ENCODE measurements at regions not wholly inside any gene's neighbourhood (a gene's known extent, or its start where the extent isn't known, plus 50 kb on each side); places are given as distances from the start of the nearest gene placed in this dataset.

DNA sequence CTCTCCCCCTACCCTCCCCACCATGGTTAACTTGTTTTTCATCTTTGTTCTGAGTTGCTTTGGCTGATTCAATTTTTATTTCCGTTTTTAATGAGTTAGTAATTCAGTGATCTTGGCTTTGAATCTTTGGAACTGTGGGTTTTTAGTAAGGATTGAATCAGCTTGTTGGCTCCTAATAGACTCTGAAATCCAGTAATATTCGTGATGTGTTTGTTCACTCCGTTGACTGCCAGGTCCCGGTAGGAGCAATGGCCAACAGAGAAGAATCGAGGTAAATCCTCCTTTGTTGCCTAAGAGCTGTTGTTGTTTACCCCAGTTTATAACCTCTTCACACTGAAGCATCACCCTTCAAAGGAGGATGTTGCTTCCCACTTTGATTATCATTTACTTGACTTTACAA, 92.7 kb downstream of the PCSK1 start:
- CTCF ChIA-PET = interaction anchor here (0.8 to 1.7 kb wide), 3 partner anchors 346 to 481 kb away, joined by 3 to 5 read pairs (median 3); no protein-coding TSS in a partner anchor
- no peak for DNase-seq
- no peak overlapping the region for H3K27ac Mint-ChIP-seq
- H3K27me3 Mint-ChIP-seq = peaks cover 11% of the 10 kb centered on the region
- H3K9me3 Mint-ChIP-seq = no peaks in the 10 kb centered on the region
- no peaks in the 10 kb centered on the region for H3K36me3 Mint-ChIP-seq
- H3K4me1 Mint-ChIP-seq = peaks cover 15% of the 10 kb centered on the region
- H3K4me3 Mint-ChIP-seq = no peak overlapping the region

DNA sequence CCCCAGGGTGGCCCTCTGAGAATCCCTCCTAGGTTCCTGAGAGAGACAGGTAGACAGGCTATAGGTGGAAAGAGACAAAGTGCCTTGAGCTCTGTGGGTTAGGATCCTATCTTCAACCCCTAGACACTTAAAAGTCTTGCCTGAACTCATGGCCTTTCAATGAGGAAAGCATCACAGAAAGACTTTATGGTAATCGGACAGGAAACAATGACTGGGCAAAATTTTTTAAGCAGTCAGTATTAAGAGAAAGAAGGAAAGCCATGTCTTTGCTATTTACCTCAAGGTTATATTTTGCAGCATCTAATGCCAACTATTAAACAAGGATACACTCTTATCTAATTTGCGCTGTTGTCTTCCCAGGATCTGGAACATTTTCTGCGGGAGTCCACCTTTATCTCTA, 93.2 kb downstream of the PCSK1 start:
- peaks cover 10% of the 10 kb centered on the region for H3K4me1 Mint-ChIP-seq
- H3K27me3 Mint-ChIP-seq = peaks cover 11% of the 10 kb centered on the region
- no peak overlapping the region for H3K4me3 Mint-ChIP-seq
- no peak for DNase-seq
- H3K36me3 Mint-ChIP-seq = no peaks in the 10 kb centered on the region
- H3K27ac Mint-ChIP-seq = no peak overlapping the region
- CTCF ChIA-PET = interaction anchor here (1.1 to 5.6 kb wide), 2 partner anchors 447 to 479 kb away, joined by 3 to 125 read pairs; no protein-coding TSS in a partner anchor
- no peaks in the 10 kb centered on the region for H3K9me3 Mint-ChIP-seq

DNA sequence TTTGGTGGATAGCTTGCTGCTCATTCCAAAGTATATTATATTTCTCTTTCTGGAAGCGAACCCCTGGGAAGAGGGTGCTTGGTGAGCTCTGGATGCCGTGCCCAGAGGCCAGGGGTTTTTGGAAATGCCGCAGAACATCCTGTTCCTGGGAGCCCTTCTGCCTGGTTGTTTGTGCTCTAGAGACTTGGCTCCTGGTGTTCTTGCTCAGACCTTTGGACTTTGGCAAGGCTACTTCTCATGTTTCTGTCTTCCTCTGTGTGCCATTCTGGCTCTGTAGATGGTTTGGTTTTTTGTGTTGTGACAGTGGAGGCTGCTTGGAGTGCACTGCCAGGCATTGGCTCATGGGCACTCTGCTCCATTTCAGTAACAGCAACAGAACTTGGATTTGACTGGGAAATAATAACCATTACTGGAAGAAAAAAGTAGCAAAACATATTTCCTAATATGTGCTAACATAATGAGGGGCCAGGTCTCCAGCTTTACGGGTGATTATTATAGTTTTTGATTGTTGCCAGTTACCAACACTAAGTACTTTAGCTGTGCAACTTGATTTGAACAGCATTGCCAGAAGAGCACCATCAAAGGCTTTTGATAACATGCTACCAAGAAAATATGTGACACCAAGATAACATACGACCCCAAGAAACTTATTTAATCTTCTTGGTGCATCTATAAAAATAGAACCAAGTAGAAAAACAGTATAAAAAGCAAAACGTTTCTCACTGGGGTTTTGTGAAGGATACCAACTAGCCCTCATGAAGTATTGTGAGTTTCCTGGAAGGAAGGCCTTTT, 94.2 kb downstream of the PCSK1 start:
- no peaks in the 10 kb centered on the region for H3K9me3 Mint-ChIP-seq
- CTCF ChIA-PET = interaction anchor here (5.6 kb wide), 1 partner anchor 478 kb away, joined by 125 read pairs; no protein-coding TSS in a partner anchor
- no peak overlapping the region for H3K27ac Mint-ChIP-seq
- H3K36me3 Mint-ChIP-seq = no peaks in the 10 kb centered on the region
- H3K27me3 Mint-ChIP-seq = peaks cover 11% of the 10 kb centered on the region
- no peak for DNase-seq
- H3K4me1 Mint-ChIP-seq = peaks cover 4% of the 10 kb centered on the region
- H3K4me3 Mint-ChIP-seq = no peak overlapping the region

DNA sequence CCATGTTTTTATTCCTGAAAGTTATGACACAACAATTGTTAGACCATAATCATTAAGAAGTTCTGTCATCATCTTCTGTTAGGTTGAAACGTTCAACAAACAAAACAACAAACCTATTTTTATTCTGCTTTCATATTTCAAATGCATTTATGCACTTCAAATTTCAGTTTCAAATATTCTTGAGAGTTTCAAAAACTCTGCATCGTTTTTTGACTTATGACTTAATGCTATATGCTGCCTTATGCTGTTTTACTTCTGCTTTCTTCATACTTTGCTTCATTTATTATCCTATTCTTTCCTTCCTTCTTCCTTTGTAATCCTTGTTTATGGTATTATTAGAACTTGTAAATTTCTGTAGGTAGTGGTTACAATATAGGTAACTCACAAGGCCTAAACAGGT, 95.0 kb downstream of the PCSK1 start:
- H3K4me3 Mint-ChIP-seq = no peak overlapping the region
- CTCF ChIA-PET = interaction anchor here (0.8 to 5.6 kb wide), 10 partner anchors 262 to 633 kb away, joined by 3 to 125 read pairs (median 6); no protein-coding TSS in a partner anchor

DNA sequence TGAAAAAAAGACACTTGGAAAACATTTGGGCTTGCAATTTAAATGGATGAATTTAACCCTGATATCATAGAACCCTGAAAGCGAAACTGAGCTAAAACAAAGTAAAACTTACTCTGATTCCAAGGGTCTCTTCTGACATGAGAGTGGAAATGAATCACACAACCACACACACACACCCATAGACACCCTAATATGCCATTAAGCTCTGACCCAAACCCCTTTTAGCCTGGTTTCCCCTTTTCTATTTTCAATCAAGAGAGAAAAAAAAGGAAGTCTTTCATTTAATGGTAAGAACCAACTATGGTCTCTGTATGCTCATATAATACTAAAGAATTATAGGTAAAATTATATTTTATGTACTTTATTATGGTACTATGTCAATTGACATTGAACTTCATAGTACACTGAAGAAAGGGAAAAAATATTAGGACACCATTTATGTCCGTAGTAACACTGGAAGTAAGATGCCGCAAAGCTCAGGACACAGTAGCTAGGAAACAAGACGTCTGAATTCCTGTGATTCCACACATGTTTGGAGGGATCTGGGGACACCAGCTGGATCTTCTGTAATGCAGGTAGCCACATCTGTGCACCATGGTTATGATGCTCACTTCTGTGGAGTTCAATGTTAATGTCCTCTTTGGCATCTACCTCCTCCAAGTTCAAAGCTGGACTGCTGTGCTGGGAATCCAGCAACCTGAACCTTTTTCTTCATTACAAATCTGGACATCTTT, 95.8 kb downstream of the PCSK1 start:
- H3K27ac Mint-ChIP-seq = no peak overlapping the region
- no peak overlapping the region for H3K4me3 Mint-ChIP-seq
- peaks cover 4% of the 10 kb centered on the region for H3K4me1 Mint-ChIP-seq
- peaks cover 18% of the 10 kb centered on the region for H3K27me3 Mint-ChIP-seq
- CTCF ChIA-PET = interaction anchor here (0.8 to 5.6 kb wide), 24 partner anchors 8 to 632 kb away, joined by 3 to 125 read pairs (median 4); partner anchors contain the start of gene ELL2
- no peaks in the 10 kb centered on the region for H3K9me3 Mint-ChIP-seq
- H3K36me3 Mint-ChIP-seq = no peaks in the 10 kb centered on the region
- DNase-seq = no peak

More for the DNA sequence above, 95.0 kb downstream of the PCSK1 start:
- H3K36me3 Mint-ChIP-seq = no peaks in the 10 kb centered on the region
- H3K4me1 Mint-ChIP-seq = peaks cover 4% of the 10 kb centered on the region
- peaks cover 15% of the 10 kb centered on the region for H3K27me3 Mint-ChIP-seq
- H3K9me3 Mint-ChIP-seq = no peaks in the 10 kb centered on the region
- H3K27ac Mint-ChIP-seq = no peak overlapping the region
- DNase-seq = no peak

DNA sequence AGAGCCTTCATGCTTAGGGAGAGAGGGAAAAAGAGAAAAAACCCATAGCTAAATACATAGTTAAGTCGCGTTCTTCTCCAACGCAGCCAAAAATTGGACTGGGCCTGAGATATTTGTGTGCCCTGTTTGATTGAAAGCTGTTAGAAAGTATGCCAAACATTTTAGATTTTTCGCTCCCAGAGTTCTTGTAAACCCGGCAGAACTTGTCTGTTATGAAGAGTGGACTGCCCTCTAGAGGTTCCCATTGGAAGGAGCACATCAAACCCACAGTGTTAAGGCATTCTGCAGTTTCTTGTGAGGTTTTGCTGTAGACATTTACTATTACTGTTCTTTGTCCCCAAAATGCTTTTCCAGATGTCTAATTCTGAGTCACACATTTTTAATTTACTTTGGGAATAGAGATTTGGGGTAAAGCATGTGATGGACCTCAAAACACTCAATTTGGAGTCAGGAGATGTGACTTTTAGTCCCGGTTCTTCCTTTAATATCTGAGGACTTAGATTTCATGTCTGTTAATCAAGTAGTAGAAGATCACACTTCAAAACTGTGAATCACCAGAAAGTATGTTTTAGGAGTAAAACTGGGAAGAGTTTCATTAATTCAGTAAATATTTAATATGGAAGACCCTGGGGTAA, 96.6 kb downstream of the PCSK1 start:
- H3K27ac Mint-ChIP-seq = no peak overlapping the region
- peaks cover 18% of the 10 kb centered on the region for H3K27me3 Mint-ChIP-seq
- H3K9me3 Mint-ChIP-seq = no peaks in the 10 kb centered on the region
- CTCF ChIA-PET = interaction anchor here (0.6 to 5.6 kb wide), 29 partner anchors 9 to 555 kb away, joined by 3 to 125 read pairs (median 4); partner anchors contain the start of genes ELL2 and GLRX
- peak; percentile 70 for DNase-seq
- no peak overlapping the region for H3K4me3 Mint-ChIP-seq
- no peaks in the 10 kb centered on the region for H3K36me3 Mint-ChIP-seq
- H3K4me1 Mint-ChIP-seq = peaks cover 4% of the 10 kb centered on the region

DNA sequence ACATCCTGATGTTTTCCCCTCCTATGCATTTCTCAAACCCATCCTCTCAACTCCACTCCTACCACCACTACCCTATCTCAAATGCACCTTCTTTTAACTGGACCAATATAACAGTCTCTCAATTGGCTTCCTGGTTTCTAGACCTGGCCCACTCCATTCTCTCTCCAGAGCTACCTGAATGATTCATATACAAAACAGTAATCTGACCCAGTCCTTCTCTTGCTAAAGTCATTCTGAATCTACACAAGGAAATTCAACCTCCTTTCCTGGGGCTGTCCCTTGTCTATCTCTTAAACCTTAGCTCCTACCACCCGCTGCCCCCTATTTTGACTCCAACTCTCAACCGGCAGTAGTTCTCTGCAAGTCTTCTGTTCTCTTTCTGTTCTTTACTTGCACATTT, 97.2 kb downstream of the PCSK1 start:
- CTCF ChIA-PET = interaction anchor here (0.6 to 5.6 kb wide), 22 partner anchors 10 to 555 kb away, joined by 3 to 125 read pairs (median 5); partner anchors contain the start of genes ELL2 and GLRX
- H3K27ac Mint-ChIP-seq = no peak overlapping the region
- DNase-seq = no peak
- no peak overlapping the region for H3K4me3 Mint-ChIP-seq
- H3K36me3 Mint-ChIP-seq = no peaks in the 10 kb centered on the region
- H3K4me1 Mint-ChIP-seq = peaks cover 4% of the 10 kb centered on the region
- H3K27me3 Mint-ChIP-seq = peaks cover 18% of the 10 kb centered on the region
- no peaks in the 10 kb centered on the region for H3K9me3 Mint-ChIP-seq

DNA sequence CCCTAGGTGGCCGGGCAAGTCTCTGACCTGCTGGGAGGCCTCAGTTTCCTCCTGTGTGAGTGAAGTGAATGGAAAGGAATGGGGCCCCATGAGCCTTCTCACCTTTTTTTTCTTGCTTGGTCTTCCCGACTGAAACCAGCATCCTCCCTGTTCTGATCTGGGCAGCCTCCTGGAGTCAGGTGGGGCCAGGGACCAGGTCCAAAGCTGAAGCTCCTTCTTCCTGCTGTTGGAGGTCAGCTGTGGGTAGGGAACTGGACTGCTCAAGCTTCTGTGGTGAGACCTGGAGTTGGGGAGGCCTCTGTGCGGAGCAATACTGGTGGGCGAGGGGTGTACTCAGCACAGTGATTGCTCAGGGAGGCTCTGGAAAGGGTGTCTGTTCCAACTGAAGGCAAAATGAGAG, 99.7 kb downstream of the PCSK1 start:
- Mint-ChIP-seq H3K36me3 (no peaks in the 10 kb centered on the region), H3K4me3 (no peak overlapping the region), H3K9me3 (no peaks in the 10 kb centered on the region), H3K4me1 (no peaks in the 10 kb centered on the region), H3K27ac (no peak overlapping the region), H3K27me3 (peaks cover 18% of the 10 kb centered on the region)
- DNase-seq = no peak
- CTCF ChIA-PET = interaction anchor here (1.5 kb wide), 1 partner anchor 472 kb away, joined by 3 read pairs; no protein-coding TSS in a partner anchor

DNA sequence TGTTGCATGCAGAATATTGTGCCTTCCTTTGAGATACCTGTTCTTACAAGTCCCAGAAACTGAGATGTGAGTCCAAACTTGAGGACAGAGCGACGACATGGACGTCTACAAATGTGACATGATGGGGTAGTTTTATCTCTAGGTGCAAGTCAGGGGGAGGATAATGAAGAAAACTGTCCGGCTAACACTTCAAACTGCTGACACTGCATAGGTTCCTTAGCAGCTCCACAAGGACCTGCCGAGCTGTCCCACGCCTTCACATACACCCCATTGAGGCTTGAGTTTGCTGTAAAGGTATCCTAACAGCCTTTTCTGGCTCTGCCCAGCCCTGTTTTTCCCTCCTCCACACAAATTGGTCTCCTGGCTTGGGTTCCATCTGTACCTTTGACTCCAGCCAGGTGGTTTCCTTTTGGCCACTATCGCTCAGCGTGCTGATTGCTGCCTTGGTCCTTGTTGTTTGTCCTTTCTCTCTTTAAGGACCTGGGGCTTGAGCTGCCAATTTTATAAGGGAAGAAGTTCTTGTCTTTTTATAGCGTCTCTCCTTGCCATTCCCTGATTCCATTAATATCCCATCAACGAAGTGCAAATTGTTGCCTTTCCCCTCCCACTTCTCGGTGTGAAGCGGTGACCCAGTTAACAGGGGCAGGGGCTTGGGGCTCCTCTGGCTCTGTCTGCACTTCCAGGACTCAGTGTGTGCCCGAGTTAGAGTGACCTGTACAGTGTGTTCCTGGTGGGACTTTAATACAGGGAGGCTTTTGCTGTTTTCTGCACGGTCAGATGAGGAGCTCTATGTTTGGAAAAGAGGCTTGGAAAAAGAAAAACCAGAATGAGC, 100.3 kb downstream of the PCSK1 start:
- Mint-ChIP-seq H3K4me3 (no peak overlapping the region), H3K27ac (no peak overlapping the region), H3K4me1 (no peaks in the 10 kb centered on the region), H3K9me3 (no peaks in the 10 kb centered on the region), H3K36me3 (no peaks in the 10 kb centered on the region), H3K27me3 (peaks cover 21% of the 10 kb centered on the region)
- DNase-seq = no peak
- CTCF ChIA-PET = interaction anchor here (1.5 kb wide), 1 partner anchor 471 kb away, joined by 3 read pairs; no protein-coding TSS in a partner anchor

DNA sequence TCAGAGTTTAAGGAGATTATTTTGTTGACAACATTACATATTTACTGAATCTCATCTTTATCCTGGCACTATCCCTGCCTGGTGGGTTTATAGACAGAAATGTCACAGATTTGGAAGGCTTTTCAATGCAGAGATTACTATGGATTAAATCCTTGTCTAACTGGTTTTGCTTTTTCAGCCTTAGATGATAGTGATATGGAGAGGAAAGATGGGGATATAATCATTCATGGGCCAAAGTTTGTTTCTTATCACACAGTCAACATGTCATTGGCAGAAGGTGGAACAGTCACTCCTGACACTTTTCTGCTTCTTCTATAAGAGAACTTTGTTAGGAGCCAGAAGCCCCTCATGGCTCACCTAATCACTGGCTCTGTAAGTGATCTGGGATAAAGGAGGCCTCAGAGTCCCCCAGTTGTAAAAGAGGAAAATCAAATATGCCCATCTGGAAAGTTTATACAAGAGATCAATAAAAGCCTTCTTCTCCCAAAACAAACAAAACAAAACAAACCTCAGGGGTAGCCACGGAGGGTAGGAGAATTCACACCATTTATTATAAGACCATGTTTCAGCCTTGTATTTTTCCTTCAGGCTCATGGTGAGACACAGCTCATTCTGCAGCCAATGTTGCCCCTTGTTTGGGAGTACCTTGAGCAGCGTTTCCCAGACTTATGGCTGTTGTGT, 101.2 kb downstream of the PCSK1 start:
- Mint-ChIP-seq H3K4me3 (no peak overlapping the region), H3K4me1 (no peaks in the 10 kb centered on the region), H3K27me3 (peaks cover 21% of the 10 kb centered on the region), H3K27ac (no peak overlapping the region), H3K36me3 (no peaks in the 10 kb centered on the region), H3K9me3 (no peaks in the 10 kb centered on the region)
- no peak for DNase-seq
- CTCF ChIA-PET = interaction anchor here (0.7 kb wide), 1 partner anchor 271 kb away, joined by 4 read pairs; no protein-coding TSS in a partner anchor

DNA sequence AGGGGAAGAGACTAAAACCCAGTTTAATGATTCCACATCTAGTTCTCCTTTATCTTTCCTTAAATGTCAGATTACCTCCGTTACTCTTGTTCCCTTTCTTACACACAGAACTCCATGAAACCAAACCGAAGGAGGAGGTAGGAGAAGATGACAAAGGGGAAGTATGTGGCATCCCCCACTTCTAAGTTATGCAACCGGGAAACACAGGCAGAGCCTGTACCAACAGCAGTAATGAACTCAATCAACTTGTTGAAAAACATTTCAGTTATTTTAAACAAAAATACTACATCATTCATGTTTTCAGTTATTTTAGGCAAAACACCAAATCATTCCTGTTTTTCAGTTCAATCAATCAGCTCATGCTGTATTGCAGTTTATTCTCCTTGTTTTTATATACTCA, 101.8 kb downstream of the PCSK1 start:
- H3K27ac Mint-ChIP-seq = no peak overlapping the region
- DNase-seq = no peak
- H3K4me1 Mint-ChIP-seq = no peaks in the 10 kb centered on the region
- no peaks in the 10 kb centered on the region for H3K9me3 Mint-ChIP-seq
- no peaks in the 10 kb centered on the region for H3K36me3 Mint-ChIP-seq
- H3K27me3 Mint-ChIP-seq = peaks cover 21% of the 10 kb centered on the region
- CTCF ChIA-PET = interaction anchor here (1.1 kb wide), 1 partner anchor 473 kb away, joined by 3 read pairs; no protein-coding TSS in a partner anchor
- no peak overlapping the region for H3K4me3 Mint-ChIP-seq

DNA sequence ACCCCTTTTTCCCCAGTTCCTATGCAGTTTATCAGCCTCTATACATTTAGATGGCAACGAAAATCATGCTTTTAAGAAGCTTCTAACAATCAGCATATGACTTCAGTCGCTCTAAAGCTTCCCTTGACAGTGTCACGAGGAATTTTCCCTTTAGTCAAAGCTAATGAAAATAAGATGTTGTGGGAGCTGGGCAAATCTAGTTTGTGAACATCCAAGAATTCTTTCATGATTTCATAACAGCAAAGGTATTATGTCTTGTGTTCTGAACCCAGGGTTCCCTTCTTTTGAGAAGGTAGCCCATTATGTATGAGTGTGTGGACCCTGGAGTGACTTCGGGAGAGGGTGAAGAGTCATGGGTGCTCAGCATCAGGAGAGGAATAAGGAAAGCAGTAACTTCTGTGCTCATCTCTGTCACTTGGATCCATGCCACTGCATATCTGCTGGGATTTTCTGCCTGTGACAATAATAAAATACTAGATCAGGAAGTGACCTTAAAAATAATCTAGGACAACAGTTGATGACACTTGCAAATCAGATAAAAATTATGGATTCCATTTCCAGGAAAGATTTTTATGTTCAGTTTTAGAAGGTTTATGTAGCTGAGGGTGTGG, 102.4 kb downstream of the PCSK1 start:
- Mint-ChIP-seq H3K27me3 (peaks cover 21% of the 10 kb centered on the region), H3K4me1 (no peaks in the 10 kb centered on the region), H3K9me3 (no peaks in the 10 kb centered on the region), H3K4me3 (no peak overlapping the region), H3K36me3 (no peaks in the 10 kb centered on the region), H3K27ac (no peak overlapping the region)
- CTCF ChIA-PET = interaction anchor here (1.1 kb wide), 1 partner anchor 472 kb away, joined by 3 read pairs; no protein-coding TSS in a partner anchor
- no peak for DNase-seq
